ENCODE measurements at regions not wholly inside any gene's neighbourhood (a gene's known extent, or its start where the extent isn't known, plus 50 kb on each side); places are given as distances from the start of the nearest gene placed in this dataset.
"Not testable (repeated sequence)": the region's sequence is repeated elsewhere in the genome, so short reads cannot be mapped to it uniquely, and the experiment has no call there.

DNA sequence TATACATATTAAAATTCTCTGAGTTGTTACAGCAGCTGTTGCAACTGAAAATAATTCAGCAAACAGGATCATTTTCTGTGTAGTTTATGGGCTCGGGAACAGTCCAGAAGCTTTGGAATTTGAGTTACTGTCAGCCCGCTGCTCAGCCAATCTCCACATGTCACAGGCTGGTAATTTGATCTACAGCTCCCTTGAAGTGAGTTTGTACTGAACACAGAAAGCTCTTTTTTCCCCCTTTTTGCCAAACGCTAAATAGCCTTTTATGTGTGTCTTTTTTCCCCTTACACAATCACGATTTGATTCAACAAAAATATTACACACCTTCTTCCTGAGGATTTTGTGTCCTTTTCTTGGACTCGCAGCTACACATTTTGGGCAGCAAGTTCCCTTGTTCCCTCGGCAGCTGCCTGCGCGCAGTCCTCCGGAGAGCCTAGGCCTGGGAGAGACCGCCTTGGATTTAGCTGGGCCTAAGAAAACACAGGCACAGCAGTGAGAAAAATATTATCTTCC, 371.4 kb downstream of the KCNRG start:
- DNase-seq (ENCODE audit: low read depth in 2 of 2), result no peak

DNA sequence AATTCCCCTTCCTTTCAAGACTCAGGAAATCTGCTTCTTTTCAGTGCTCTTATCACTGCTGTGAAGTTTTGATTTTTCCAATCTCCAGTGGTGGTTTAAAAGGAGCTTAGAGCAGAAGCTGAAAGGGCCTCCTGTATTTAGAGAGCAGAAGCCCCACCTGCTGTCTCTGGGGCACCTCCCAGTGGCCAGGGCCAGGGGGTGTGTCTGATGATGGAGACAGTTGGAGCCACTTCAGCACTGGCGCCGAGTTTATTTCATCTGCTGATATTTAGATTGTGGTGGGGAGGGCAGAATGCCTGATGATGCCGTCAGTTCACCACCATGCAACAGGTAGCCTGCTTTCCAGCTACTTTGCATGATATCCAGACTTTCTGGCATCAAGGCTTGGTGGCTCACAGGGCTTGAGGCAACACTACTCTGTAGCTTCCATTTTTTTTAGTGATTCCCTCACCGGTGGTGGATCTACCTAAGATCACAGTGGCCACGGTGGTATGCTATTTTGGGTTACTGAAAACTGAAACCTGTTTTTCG, 371.9 kb downstream of the KCNRG start:
- no peak for DNase-seq (ENCODE audit: low read depth in 2 of 2)

DNA sequence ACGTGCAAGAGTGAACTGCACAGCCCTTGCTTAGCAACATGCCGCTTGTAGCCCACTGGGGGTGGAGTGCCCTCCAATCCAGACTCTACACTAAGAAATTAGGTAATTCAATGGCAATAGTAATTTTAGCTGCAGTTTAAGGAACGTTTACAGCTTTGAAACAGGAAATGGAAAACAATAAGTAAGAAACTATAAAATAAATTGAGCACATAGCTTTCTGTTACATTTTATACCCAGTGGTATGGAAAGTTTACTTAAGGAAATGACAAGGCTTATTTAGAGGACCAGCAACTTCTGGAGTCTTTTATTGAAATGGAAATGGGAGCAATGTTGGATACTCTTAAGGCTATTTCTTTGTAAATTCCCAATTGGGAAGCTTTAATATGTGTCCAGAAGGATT, 373.2 kb downstream of the KCNRG start:
- DNase-seq (ENCODE audit: low read depth in 2 of 2), result no peak

DNA sequence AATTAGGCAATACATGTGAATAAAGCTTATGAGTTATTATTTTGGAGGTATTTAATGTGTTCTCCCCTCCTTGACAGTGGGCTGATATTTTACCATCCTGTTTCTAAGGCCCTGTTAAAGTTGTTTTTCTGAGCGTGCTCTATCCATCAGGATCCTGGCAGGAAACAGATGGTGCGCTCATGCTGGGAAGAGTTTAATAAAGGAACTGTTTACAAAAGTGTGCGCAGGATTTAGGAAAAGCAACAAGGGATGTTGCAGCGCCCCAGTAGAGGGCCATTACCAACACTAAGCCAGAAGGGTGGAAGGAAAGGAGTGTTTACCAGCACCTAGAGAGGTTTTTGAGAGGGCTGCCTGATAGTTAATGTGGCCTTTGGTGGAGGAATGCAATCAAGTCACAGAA, 374.5 kb downstream of the KCNRG start:
- no peak for DNase-seq (ENCODE audit: low read depth in 2 of 2)

DNA sequence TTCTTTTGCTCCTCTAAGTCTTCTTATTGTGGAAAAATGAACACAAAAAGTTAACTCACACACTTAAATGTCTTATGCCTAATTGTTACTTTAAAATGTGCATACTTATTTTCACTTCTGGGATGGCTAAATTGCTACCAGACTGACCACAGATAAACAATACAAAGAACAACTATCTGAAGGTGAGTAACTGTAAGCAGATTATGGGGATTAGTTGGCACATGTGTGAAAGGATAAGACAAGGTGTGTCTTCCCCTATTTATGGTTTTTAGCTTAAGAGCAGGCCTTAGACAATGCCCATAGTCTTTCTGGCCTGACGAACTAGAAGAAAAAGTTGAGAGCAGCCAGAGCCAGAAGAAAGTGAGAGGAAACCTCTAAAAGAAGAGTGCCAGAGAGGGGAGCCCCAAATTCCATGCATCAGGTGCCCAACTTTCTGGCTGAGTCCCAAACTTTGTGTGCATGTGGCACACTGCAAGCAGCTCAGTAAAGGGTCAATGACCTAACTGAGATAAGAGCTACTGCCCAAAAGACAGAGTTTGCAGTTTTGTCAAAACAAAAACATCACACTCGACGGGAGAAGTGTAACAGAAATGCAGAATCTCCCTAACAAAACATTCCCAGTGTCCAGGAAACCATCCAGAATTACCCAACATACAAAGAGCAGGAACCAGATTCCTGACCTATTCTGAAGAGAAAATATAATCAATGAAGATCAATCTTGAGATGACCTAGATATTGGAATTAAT, 375.4 kb downstream of the KCNRG start:
- DNase-seq (ENCODE audit: low read depth in 2 of 2), result no peak

DNA sequence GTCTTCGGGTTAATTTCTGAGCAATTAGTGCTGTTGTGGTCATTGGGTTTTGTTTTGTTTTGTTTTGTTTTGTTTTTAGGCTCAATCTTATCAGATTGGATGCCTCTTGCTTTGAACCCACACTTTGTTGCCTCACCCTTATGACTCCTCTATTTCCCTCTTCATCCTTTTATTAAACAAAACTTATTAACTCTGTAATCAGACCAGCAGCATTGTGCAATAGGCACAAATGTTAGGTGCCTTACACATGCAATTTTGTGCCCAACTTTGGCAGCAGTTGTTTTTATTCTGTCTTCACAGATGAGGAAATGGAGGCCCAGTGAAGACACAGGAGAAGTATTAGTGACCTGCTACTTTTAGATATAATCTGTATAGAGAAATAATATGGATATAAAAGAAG, 377.7 kb downstream of the KCNRG start:
- no peak for DNase-seq (ENCODE audit: low read depth in 2 of 2)

DNA sequence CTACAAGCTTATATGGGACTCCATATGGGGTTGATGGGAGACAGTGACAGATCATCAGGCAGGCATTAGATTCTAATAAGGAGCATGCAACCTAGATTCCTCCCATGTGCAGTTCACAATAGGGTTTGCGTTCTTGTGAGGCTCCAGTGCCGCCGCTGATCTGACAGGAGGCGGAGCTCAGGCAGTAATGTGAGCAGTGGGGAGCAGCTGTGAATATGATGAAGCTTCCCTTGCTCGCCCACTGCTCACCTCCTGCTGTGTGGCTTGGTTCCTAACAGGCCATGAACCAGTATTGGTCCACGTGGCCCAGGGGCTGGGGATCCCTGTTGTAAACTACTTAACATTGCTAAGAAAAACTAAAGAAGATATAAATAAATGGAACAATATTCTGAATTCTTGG, 378.4 kb downstream of the KCNRG start:
- DNase-seq (ENCODE audit: low read depth in 2 of 2), result no peak

DNA sequence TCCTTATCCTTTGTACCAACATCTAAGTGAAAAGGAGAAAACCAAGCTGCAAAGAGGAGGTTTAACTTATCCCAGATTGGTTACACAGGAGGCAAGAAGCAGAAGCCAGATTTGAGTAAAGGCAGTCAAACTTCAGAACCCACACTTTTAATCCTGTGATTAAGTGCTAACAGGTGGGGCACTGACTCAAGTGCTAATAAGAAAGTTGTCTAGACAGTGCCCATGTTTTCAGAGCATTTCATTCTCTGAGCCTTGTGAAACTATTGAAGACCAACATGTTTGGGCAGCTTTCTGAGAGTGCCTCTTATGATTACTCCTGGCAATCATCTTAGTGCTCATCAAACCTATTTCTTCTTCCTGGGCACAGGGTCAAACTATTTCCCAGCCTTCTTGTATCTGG, 380.8 kb downstream of the KCNRG start:
- DNase-seq (ENCODE audit: low read depth in 2 of 2), result no peak

DNA sequence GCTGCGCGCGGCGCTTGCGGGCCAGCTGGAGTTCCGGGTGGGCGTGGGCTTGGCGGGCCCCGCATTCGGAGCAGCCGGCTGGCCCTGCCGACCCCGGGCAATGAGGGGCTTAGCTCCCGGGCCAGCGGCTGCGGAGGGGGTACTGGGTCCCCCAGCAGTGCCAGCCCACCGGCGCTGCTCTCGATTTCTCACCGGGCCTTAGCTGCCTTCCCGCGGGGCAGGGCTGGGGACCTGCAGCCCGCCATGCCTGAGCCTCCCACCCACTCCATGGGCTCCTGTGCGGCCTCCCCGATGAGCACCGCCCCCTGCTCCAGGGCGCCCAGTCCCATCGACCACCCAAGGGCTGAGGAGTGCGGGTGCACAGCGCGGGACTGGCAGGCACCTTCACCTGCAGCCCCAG, 381.4 kb downstream of the KCNRG start:
- not testable (repeated sequence) for DNase-seq (ENCODE audit: low read depth in 2 of 2)

DNA sequence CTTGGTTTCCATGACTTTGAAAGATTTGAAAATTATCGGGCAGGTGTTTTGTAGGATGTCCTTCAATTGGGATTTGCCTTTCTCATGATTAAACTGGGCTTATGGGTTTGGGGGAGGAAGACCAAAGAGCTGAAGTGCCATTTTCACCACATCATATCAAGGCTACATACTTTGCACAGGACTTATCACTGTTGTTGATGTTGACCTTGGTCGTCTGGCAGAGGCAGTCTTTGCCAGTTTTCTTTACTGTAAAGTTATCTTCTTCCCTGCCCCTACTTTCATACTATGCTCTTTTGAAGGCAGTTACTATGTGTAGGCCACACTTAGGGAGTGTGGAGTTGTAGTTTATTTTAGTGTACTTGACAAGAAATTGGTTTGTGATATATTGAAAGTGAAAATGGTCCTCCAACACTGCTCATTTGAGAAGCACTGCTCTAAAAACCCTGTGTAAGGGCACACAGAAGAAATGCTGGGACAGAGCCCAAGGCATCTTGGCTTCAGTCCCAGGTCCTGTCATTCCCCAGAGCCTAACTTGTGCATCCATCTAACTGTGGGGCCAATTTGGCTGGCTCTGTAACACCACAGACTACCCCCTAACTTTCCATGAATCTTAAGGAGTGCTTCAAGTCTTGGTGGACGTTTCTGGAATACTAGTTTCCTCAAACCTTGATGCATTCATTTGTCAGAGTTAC, 384.9 kb downstream of the KCNRG start:
- no peak for DNase-seq (ENCODE audit: low read depth in 2 of 2)

DNA sequence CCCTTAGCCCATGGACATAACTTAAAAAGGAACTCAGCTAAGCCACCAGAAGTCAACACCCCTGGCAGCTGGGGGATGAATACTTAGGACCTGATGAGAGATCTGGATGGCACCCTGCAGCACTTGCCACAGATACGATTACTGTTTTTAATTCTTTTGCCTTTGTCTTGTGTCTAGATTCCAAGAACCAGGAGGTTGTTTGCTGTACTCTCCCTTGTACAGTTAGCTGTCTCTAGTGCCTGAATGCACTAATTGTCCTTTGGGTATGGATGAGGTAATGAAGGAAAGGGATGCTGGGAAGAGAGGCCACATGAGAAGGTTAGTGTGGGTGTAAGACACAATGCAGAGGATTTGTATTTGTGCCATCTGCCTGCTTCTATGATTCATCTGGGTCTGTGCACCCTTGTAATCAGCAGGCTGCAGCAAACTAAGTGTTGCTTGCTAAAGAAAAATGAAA, 385.8 kb downstream of the KCNRG start:
- DNase-seq (ENCODE audit: low read depth in 2 of 2), result no peak

DNA sequence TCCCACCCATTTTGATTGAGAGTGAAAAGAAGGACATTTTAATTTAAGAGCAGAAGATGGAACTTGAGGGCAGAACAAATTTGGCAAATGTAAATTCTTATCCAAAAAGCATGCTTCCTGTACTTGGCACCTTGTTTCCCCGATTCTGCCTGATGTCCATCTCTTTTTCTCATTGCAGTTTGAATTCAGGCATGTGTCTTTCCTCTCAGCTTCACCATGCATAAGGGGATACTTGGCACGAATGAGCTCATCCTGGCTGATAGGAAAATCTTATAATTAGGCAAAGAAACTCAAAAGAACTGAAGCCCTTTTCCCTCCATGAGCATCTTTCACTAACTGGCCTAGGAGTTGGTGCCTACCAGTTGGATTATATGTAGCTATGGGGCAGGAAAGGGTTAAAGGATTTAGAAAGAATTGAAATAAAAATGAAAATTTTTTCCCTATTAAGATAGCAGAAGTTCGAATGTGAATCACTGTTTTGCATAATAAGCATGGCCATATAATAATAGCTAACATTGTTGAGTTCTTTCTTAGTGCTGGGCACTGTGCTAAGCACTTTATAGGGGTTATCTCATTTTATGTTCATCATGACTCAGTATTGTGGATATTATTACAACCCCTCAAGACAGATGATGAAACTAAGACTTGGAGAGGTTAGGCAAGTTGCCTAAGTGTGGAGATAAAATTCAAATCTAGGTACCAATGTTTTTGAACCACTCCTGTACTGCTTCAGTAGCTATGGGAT, 386.6 kb downstream of the KCNRG start:
- DNase-seq (ENCODE audit: low read depth in 2 of 2), result no peak

DNA sequence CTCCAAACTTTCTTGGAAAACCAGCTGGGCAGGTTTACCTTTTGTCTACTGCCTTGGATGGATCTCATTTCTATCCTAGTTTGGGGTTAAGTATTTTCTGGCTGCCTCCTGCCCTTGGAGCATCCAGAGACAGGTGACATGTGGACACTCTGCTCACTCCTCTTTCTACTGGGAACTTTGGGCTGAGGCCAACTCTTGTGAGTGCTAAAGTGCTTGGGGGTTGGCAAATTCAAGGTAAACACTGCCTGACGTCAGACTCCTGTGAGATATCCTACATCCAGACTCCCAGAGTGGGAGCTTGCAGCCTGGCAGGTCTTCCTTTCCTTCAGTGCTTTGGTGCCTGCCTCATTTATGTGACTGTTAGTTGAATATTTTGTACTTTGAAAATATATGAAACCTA, 388.1 kb downstream of the KCNRG start:
- DNase-seq (ENCODE audit: low read depth in 2 of 2), result no peak

DNA sequence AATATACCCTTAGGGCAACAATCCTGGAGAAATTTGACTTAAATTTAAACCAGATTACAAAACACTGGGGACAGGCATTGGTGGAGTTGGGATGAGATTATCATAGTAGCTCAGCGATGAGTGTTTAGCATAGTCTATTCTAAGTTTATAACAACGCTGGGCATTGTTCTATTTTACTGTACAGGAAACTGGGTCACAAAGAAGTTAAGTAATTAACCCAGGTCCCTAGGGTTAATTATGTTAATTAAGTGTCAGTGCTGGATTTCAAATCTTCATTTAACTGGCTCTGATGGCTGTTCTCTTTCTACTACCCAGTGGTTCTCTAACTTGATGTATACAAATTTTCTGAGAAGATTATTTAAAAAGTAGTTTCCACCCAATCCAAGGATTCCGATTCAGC, 388.9 kb downstream of the KCNRG start:
- DNase-seq (ENCODE audit: low read depth in 2 of 2), result no peak

DNA sequence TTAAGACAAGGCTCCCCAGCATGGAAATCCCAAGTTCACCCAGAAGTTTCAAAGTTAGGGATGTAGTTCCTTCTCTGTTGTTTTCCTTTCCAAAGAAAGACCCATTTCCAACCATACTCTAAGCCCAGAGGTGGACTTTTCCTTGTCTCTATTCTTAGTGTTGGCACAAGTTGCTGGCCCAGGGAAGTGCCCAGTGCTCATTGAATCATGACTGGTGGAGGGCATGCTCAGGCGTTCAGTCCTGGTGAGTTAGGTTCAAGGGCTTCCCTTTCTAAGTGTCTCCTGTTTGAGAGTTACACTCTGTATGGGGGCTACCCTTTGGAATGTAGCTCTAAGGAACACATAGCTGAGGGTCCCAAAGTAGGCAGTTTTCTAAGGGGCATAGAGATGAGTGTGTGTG, 389.5 kb downstream of the KCNRG start:
- DNase-seq (ENCODE audit: low read depth in 2 of 2), result no peak

DNA sequence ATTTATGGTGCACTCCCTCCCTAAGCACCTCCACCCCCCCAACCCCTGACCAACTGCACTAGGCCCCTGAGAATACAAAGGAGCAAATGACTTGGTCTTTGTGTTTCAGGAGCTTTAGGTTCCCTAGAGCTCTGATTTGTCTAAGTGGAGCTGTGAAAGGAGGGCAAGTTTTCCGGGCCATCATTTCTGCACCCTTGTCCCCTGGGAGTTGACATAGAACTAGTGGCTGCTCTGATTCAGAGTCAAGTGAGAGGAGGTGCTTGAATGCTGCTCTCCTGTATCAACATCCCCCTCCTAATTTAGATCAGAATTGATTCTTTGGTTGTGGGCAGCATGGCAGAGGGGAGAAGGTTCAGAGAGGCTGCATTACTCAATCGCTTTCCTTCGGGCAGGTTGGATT, 391.6 kb downstream of the KCNRG start:
- no peak for DNase-seq (ENCODE audit: low read depth in 2 of 2)

DNA sequence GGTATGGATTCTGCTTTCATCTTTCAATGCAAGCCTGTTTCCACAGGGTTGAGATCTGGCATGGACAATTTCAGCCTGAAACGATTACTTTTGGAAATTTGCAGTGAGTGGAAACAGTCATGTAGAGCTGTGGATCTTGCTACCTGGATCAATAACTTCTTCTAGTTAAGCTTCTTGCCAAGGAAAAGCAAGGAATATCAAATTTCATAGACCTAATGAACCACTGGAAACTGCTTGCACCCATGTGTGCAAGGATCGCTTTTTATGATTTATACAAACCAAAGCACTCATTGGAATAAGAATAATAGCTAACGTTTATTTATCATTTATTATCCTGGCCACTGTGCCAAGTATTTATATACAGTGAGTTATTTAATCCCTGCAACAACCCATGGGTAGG, 392.8 kb downstream of the KCNRG start:
- DNase-seq (ENCODE audit: low read depth in 2 of 2), result no peak

DNA sequence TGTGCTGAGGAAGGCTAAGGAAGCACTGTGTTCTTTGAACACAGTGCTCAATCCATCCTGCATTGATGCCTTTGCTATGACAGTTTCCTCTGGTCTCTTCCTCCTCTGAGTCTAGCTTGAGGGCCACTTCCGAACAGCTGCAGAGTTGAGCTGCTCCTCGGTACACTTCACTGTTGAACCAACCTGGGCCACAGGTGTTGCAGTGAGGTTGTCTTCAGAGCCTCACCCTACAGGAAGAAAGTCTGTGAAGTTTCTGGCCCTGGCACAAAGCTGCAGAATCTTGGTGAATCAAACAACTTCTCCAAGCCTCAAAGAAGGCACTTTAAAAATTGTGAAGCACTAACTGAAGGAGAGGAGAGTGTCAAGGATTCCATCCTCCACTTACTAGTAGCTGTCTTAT, 394.0 kb downstream of the KCNRG start:
- no peak for DNase-seq (ENCODE audit: low read depth in 2 of 2)

DNA sequence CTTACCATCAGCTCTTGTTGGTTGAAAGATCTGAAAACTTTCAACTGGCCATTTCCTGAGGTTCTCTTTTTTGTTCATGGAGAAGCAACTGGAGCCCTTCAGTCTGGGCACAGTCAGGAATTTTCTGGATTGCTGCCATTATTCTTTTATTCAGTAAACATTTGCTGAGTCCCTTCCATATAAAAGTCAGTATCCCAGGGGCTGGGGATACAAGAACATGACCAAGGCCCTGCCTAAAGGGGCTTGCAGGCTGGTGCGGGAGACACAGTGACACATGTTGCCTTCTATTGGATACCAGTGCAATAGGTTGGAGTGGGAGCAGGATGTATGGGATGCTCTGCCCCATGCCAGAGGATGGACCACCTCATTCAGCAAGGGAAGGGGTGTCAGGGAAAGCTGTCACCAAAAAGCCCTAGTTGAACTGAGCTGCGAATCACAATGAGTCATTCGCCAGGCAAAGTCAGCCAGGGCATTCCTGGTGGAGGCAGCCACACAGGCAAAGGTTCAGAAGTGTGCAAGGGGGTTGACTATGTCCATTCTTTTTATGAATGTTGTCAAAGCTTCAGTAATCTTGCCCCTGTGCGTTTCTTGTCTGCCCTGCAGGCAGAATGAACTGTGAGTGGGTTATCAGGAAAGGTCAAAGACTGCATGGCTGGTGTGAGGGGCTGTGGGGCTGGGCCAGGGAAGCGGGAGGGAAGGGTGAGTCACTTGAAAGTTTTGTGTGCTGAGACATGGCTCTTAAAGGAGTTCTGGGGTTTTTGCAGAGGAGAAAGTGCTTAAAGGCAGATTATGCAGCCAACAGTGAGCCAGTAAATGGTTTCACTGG, 395.9 kb downstream of the KCNRG start:
- no peak for DNase-seq (ENCODE audit: low read depth in 2 of 2)

DNA sequence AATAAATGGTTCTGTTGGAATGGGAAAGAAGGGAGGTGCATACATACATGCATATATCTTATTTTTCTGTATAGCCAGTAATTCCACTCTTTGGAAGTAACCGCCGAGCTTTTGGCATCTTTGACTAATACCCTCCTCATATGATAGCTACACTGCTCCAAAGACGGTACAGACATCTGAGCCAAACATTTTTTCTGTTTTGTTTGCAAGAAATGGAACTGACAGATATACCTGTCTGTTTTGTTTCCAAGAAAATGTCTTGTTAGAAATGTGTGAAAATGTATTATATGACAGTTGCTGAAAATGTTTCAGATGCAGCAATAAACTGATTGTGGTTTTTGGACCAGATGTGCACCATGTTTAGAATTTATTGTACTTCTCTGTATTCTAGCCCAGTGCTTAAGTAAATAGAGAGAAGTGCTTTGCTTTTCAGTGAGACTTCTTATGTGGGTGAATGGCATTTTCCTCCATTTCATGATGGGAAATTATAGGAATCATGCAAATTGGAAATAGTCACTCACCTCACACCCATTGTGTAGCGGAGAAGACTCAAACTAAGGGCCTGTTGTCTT, 396.9 kb downstream of the KCNRG start:
- no peak for DNase-seq (ENCODE audit: low read depth in 2 of 2)

DNA sequence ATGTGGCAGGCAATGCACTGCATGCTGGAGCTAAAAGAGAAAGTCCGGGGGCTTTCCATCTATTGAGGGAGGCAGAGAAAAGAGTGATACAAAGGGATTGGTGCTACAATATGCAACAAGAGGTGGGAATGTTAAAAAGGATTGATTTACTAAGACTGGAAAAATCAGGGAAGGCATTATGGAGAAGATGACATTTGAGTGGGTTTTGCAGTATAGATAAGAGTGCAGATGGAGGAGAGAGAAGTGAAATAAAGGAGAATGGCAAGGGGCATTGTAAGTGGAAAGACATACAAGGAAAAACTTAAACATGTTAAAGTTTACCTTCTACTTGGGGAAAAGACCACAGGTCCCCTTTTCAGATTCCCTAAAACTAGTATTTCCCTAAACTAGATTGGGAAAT, 399.4 kb downstream of the KCNRG start:
- no peak for DNase-seq (ENCODE audit: low read depth in 2 of 2)

Measured in stimulated activated CD8-positive, alpha-beta memory T cell treated with anti-CD3 and anti-CD28 coated beads, Interleukin-15, amount 100 ng/mL, for 48 hours (primary cell).